NCI-H1417 (cell line): ENCODE measurements at regions not wholly inside any gene's neighbourhood (a gene's known extent, or its start where the extent isn't known, plus 50 kb on each side); places are given as distances from the start of the nearest gene placed in this dataset.
"Not testable (repeated sequence)": the region's sequence is repeated elsewhere in the genome, so short reads cannot be mapped to it uniquely, and the experiment has no call there.

ENCODE experiments used
- DNase-seq, 3 experiments: peaks; one replicate each; lab custom pipeline; 2025; lab: John Stamatoyannopoulos, UW

- DNase-seq = not testable (repeated sequence)
Observed at GRCh38 chrX:27156921-27157320, 306.2 kb downstream of the PPP4R3C start.

GRCh38 chrX:27136325-27136724 is 326.8 kb downstream of the PPP4R3C start:
- DNase-seq = no peak

- peak in 1 of 3 experiments; percentile 38 for DNase-seq
Observed at GRCh38 chrX:27132862-27133261, 330.3 kb downstream of the PPP4R3C start.

DNA sequence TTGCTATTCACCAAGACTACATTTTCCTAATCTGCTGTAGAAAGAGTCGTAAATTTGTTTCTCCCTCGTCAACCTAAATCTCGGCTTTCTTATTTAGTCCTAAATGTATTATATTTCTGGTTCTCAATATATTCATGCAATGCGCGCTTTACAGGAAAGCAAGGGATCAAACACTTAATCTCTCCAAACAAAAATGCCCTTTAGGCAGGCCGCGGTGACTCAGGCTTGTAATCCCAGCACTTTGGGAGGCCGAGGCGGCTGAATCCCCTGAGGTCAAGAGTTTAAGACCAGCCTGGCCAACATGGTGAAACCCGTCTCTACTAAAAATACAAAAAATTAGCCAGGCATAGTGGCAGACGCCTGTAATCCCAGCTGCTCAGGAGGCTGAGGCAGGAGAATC is 376.0 kb downstream of the PPP4R3C start:
- DNase-seq = not testable (repeated sequence)

DNA sequence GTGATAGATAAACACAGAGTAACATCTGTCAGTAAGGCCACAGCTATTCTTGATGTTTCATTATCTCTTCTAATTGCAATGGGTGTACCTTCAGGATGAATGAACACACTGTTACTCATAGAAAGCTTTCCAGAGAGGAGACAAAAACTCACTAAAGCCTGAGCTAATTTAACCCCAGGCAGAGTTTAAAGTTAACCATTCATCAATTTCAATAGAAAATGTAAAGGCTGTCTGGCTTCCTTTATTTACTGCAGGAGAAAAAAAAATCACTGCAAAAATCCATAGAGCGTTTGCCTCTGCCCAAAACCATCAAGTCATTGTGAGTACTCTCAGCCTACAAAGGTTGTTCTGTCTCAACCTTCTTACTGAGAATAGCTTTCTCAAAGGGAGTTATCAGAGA is 376.9 kb downstream of the PPP4R3C start:
- peak in 1 of 3 experiments; percentile 50 for DNase-seq

- DNase-seq = no peak
Observed at GRCh38 chrX:27085346-27085745, 377.8 kb downstream of the PPP4R3C start.

GRCh38 chrX:27078371-27078770 is 384.8 kb downstream of the PPP4R3C start:
- DNase-seq = no peak

DNA sequence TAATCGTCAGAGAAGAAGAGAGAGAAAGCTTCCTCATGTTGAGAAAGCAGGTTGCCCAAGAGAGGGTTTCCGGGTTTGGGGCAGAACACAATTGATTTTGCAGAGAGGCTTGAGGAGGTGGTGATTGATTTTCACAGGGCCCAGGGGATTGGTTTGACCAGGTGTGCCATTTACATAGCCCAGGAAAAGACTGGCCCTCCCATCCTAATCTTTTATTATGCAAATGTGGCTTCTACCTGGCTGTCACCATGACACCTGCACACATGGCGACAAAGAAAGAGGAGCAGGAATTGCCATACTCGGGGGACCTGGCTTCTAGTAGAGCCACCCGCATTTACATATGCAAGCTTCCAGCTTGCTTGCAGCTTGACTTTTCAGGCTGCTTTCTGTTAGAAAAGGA is 405.3 kb downstream of the PPP4R3C start:
- DNase-seq = peak in 1 of 3 experiments; percentile 32

GRCh38 chrX:27039332-27039731 is 423.8 kb downstream of the PPP4R3C start:
- no peak for DNase-seq

DNA sequence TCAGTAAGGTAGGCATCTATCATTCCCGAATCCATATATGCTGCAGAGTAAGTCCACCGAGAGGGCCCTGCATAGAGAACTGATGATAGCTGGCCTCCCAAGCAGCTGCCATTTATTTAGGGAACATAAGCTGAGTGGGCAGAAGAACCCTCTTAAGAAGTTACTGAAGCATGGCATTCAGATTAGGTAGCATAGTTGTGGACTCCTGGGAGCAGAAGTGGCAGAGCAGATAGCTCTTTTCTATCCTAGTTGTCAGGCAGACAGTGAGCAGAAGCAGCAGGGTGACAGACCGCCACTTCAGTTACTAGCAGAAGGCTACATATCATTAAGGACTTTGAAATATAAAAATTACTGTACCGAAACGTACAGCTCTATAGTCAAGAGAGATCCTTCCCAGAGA is 454.7 kb downstream of the PPP4R3C start:
- DNase-seq = peak; percentile 6 to 62 (median 62)

- DNase-seq = no peak
Observed at GRCh38 chrX:26999634-27000033, 463.5 kb downstream of the PPP4R3C start.

GRCh38 chrX:26958261-26958660 is 504.9 kb downstream of the PPP4R3C start:
- no peak for DNase-seq

- DNase-seq = no peak
Observed at GRCh38 chrX:26954029-26954428, 509.1 kb downstream of the PPP4R3C start.

DNA sequence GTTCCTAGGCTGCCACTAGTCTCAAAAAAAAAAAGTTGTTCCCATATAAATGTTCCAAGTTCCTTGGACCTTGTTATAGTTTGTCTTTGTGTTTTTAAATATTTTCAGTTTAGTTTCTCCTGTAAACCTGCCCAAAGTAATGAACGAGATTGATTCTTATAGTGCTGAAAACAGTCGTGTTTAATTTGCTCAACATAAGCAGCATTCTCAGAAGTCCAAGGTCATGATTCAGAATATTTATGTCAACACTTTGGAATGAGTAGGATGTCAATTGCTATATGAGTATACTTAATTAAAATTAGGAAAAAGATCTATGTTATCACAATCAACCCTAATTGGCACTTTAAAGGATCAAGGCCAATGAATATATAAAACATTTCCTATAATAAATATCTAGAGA is 510.9 kb downstream of the PPP4R3C start:
- no peak for DNase-seq

DNA sequence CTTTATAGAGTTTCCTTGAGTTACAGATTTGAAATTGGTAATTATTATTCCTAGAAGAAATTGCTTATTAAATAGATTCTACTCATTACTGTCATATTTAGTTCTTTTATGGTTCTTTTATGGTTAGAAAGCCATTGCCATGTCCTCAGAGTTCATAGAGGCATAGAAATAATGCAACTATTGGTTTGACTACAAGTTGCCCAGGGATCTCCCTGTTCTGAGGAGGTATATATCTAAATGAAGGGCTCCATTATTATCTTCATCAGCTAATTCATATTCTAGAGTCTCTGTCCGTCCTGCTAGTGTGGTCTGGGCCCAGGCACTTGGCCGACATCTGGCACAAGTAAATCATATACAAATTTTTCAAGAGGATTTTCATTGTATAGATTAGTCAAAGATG is 535.7 kb downstream of the PPP4R3C start:
- DNase-seq = no peak

DNA sequence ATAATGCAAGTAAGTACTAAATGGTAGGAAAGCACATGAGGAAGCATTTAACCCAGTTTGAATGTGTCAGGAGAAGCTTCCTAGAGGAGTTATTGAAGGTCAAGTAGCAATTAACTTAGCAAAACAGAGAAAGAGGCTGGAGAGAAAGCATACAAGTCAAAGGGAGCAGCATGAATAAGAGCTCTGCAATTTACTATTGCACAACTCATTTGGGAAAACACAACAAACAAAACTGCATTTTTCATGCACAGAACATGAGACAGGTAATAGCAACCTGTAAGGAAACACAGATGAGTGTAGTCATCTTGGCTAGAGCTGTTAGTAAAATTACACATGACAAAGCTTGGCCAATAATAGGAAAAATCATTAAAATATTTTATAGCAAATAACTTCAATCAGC is 538.1 kb downstream of the PPP4R3C start:
- DNase-seq = peak in 2 of 3 experiments; percentile 7 to 74

GRCh38 chrX:26922278-26922677 is 540.9 kb downstream of the PPP4R3C start:
- DNase-seq = peak in 1 of 3 experiments; percentile 57

DNA sequence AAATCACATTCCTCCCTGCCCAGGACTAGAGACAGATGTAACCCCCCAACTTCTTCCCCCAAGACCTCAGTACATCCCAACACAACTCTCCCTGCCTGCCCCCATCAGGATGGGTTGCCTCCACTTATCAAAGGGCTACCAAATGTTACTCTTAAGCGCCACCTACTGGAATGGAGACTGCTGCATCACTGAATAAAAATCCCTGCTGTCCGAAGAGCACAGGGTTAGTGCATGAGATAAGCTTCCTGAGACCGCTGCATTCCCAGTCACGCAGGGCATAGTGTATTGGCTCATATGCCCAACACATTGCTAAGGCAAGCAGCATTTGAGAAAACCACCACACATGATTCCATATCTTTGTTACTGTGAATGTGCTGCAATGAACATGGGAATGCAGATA is 544.5 kb downstream of the PPP4R3C start:
- DNase-seq = peak; percentile 7 to 54 (median 23)

DNA sequence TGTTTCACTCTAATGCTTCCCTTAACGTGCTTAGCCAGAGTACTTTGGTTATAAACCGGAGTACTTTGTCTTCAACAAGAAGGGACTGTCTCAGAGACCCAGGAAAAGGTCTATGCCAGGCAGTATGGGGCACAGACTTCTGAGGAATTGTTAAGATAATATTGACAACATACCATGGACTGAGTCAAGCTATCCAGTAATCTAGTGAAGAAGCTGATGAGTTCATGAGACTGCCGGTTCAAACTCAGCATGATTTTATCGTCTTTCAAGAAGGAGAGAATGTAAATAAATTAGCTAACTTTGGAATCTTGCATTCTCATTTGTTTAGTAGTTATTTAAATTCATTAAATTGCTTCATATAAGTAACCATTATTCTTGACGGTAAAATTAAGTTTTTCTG is 546.1 kb downstream of the PPP4R3C start:
- DNase-seq = no peak

DNA sequence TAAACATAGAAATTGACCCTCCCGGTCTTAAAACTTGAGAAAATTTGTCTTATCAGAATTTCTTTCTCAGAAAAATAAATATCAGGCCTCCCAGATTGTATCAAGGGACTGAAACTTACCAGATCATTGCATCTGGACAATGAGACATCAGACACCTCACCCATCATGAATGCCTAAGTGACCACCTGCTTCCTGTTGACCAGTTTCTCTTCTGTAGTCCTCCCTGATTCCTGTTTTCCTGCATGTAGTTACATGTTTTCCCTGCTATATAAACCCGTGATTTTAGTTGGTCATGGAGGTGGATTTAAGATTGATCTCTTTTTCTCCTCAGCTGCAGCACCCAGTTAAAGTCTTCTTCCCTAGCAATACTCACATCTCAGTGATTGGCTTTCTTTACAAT is 548.1 kb downstream of the PPP4R3C start:
- DNase-seq = peak in 1 of 3 experiments; percentile 40

- no peak for DNase-seq
Observed at GRCh38 chrX:26914232-26914631, 548.9 kb downstream of the PPP4R3C start.

- DNase-seq = not testable (repeated sequence)
Observed at GRCh38 chrX:26911785-26912184, 551.4 kb downstream of the PPP4R3C start.

DNA sequence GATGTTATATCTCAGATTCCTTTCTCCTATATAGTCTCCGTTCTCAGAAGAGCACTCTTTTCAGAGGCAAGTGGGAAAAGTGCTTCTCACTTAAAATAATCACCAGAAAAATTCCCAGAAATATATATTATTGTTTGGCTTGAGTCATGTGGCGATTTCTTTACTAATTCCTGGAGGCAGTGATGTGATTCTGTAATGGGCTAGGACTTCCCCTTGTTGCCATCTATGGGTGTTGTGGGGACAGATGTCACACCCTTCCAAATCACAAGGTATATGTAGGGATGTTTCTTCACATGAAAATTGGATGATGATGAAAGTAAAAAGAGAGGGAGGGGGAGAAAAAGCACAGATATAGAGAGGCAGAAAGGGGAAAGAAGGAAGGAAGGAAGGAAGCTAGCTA is 553.4 kb downstream of the PPP4R3C start:
- no peak for DNase-seq

- no peak for DNase-seq
Observed at GRCh38 chrX:26908218-26908617, 554.9 kb downstream of the PPP4R3C start.

- DNase-seq = no peak
Observed at GRCh38 chrX:26889574-26889973, 573.6 kb downstream of the PPP4R3C start.
